GM12878 (cell line): ENCODE measurements at regions not wholly inside any gene's neighbourhood (a gene's known extent, or its start where the extent isn't known, plus 50 kb on each side); places are given as distances from the start of the nearest gene placed in this dataset.

Source experiments
- ATAC-seq: fragments of 200-7000 bp; cut with Tn5 transposase; 3 replicates; pipeline ENCODE4 v1.9.1; 2020; ENCODE audit warnings: mild to moderate bottlenecking, moderate library complexity
- BruUV-seq: library from RNA; stranded (reverse); fragments of 400-500 nt; replicated peaks from 2 replicates; lab custom pipeline; 2021; lab: Mats Ljungman, UMichigan
- CTCF ChIA-PET: fragments of 300-600 bp; sonication (Branson Sonifier 250); formaldehyde crosslinking; extraction: SDS; loops from one replicate; lab custom pipeline; 2021; ENCODE audit warnings: inconsistent platforms; lab: Yijun Ruan, JAX
- POLR2A ChIA-PET: fragments of 350-600 bp; formaldehyde crosslinking; extraction: SDS; loops from one replicate; lab custom pipeline; 2021; ENCODE audit warnings: inconsistent platforms; lab: Charles Lee
- RAD21 ChIA-PET: fragments of 300-600 bp; sonication (Branson Sonifier 250); formaldehyde crosslinking; loops from one replicate; lab custom pipeline; 2023; ENCODE audit warnings: antibody characterized with exemption; ENCODE audit not compliant: unreplicated experiment; lab: Charles Lee
- SMC1A ChIA-PET: fragments of 300-600 bp; sonication (Branson Sonifier 250); formaldehyde crosslinking; loops from one replicate; lab custom pipeline; 2023; ENCODE audit not compliant: unreplicated experiment, uncharacterized antibody; lab: Charles Lee
- DNase-seq: peaks from one replicate; pipeline ENCODE4 v3.0.0-alpha.2; 2011; ENCODE audit warnings: low read depth, low spot score
- FAIRE-seq: peaks from 3 replicates; lab custom pipeline; 2011; peaks lifted over from hg19 to GRCh38; lab: Jason Lieb, UNC
- H2AFZ ChIP-seq: 2 replicates; pipeline ENCODE4 v1.6.0; 2011; ENCODE audit warnings: low read depth, low read length, control low read depth; ENCODE audit not compliant: control insufficient read depth
- H3K27ac ChIP-seq: 2 replicates; pipeline ENCODE4 v1.5.1; 2011; ENCODE audit warnings: control low read depth; ENCODE audit not compliant: control insufficient read depth, insufficient read depth
- H3K27me3 ChIP-seq, 2 experiments: replicated peaks in 1 of 2; 2 replicates each; pipeline versions ENCODE4 v1.6.0 to v1.6.1; 2011; ENCODE audit warnings: low read length in 1 of 2; ENCODE audit not compliant: control insufficient read depth in 2 of 2, insufficient read depth in 2 of 2
- H3K36me3 ChIP-seq, 2 experiments: 2 replicates each; pipeline ENCODE4 v1.5.1; 2011; ENCODE audit warnings: low read length in 1 of 2; ENCODE audit not compliant: control insufficient read depth in 2 of 2, insufficient read depth in 2 of 2
- H3K4me1 ChIP-seq: 2 replicates; pipeline ENCODE4 v1.6.1; 2011; ENCODE audit warnings: mild to moderate bottlenecking, low read length, moderate library complexity, mixed read lengths; ENCODE audit not compliant: control insufficient read depth, insufficient read depth
- H3K4me2 ChIP-seq: 2 replicates; pipeline ENCODE4 v1.6.0; 2011; ENCODE audit warnings: control low read depth; ENCODE audit not compliant: control insufficient read depth, insufficient read depth
- H3K4me3 ChIP-seq: fragments of 200-600 bp; sonication (generic); 2 replicates; pipeline ENCODE4 v1.5.1; 2016
- H3K79me2 ChIP-seq: 2 replicates; pipeline ENCODE4 v1.6.0; 2011; ENCODE audit warnings: low read length; ENCODE audit not compliant: control insufficient read depth, insufficient read depth
- H3K9ac ChIP-seq: 2 replicates; pipeline ENCODE4 v1.8.0; 2011; ENCODE audit warnings: low read length, control low read depth, mixed read lengths; ENCODE audit not compliant: control insufficient read depth, insufficient read depth
- H3K9me3 ChIP-seq: replicated peaks from 3 replicates; pipeline ENCODE4 v1.5.1; 2011; ENCODE audit warnings: mild to moderate bottlenecking, low read length; ENCODE audit not compliant: control insufficient read depth, insufficient read depth
- H4K20me1 ChIP-seq: 2 replicates; pipeline ENCODE4 v1.6.0; 2011; ENCODE audit not compliant: control insufficient read depth, insufficient read depth
- ASH2L ChIP-seq: fragments of 300-600, 200-600 bp; sonication (generic); IDR thresholded peaks from 2 replicates; pipeline ENCODE4 v1.6.1; 2017; ENCODE audit warnings: low read depth, mild to moderate bottlenecking, borderline replicate concordance
- ATF7 ChIP-seq: fragments of 450-650 bp; IDR thresholded peaks from 2 replicates; pipeline ENCODE4 v1.6.1; 2016; ENCODE audit warnings: low read depth, mild to moderate bottlenecking
- BCL3 ChIP-seq: IDR thresholded peaks from 2 replicates; pipeline ENCODE4 v1.6.1; 2011; ENCODE audit warnings: borderline replicate concordance, low read depth, mild to moderate bottlenecking, moderate library complexity, low read length; ENCODE audit not compliant: insufficient read depth, poor library complexity, severe bottlenecking
- CREB1 ChIP-seq: IDR thresholded peaks from 2 replicates; pipeline ENCODE4 v1.6.1; 2012; ENCODE audit warnings: low read depth, mild to moderate bottlenecking, inconsistent platforms
- ESRRA ChIP-seq: IDR thresholded peaks from 2 replicates; pipeline ENCODE4 v1.6.1; 2012; ENCODE audit warnings: mild to moderate bottlenecking, low read length, improper control_type of control experiment
- ETV6 ChIP-seq, 2 experiments: fragments of 450-650 bp in 1 of 2; IDR thresholded peaks in 1 of 2; conservative IDR thresholded peaks in 1 of 2; 2 replicates each; pipeline ENCODE4 v1.6.1; 2014; ENCODE audit warnings: antibody characterized with exemption in 1 of 2, borderline replicate concordance in 1 of 2, low read depth in 1 of 2, mild to moderate bottlenecking in 1 of 2, moderate library complexity in 1 of 2
- FOS ChIP-seq: IDR thresholded peaks from 3 replicates; pipeline ENCODE4 v1.6.1; 2011; ENCODE audit warnings: borderline replicate concordance; ENCODE audit not compliant: insufficient read length; ENCODE audit errors: extremely low read depth
- HDAC2 ChIP-seq: fragments of 200-600 bp; sonication (generic); IDR thresholded peaks from 2 replicates; pipeline ENCODE4 v1.6.1; 2017
- IKZF1 ChIP-seq: fragments of 450-650 bp; conservative IDR thresholded peaks from 2 replicates; pipeline ENCODE4 v1.6.1; 2017; ENCODE audit warnings: antibody characterized with exemption, mild to moderate bottlenecking
- IRF4 ChIP-seq: IDR thresholded peaks from 2 replicates; pipeline ENCODE4 v1.6.1; 2011; ENCODE audit warnings: low read depth, low read length
- JUNB ChIP-seq: IDR thresholded peaks from 2 replicates; pipeline ENCODE4 v1.6.1; 2016; ENCODE audit warnings: antibody characterized with exemption, mild to moderate bottlenecking
- NFYB ChIP-seq: IDR thresholded peaks from 2 replicates; pipeline ENCODE4 v1.6.1; 2011; ENCODE audit warnings: low read depth, mild to moderate bottlenecking, low read length, improper control_type of control experiment, moderate library complexity; ENCODE audit not compliant: insufficient read depth
- POLR2A ChIP-seq: IDR thresholded peaks from 2 replicates; pipeline ENCODE4 v1.6.1; 2011; ENCODE audit warnings: low read depth, mild to moderate bottlenecking, low read length
- POLR2AphosphoS2 ChIP-seq: IDR thresholded peaks from 2 replicates; pipeline ENCODE4 v1.6.1; 2011; ENCODE audit warnings: low read depth, mild to moderate bottlenecking, low read length, improper control_type of control experiment, moderate library complexity
- RB1 ChIP-seq: fragments of 450-650 bp; formaldehyde crosslinking; IDR thresholded peaks from 2 replicates; pipeline ENCODE4 v1.6.1; 2017; ENCODE audit warnings: mild to moderate bottlenecking, borderline replicate concordance
- USF1 ChIP-seq: IDR thresholded peaks from 2 replicates; pipeline ENCODE4 v1.6.1; 2011; ENCODE audit warnings: borderline replicate concordance, low read depth, mild to moderate bottlenecking, moderate library complexity, mixed read lengths, low read length; ENCODE audit not compliant: insufficient read depth; ENCODE audit errors: extremely low read length
- USF2 ChIP-seq: IDR thresholded peaks from 2 replicates; pipeline ENCODE4 v1.6.1; 2011; ENCODE audit warnings: low read depth, low read length, improper control_type of control experiment, borderline replicate concordance
- WRNIP1 ChIP-seq: IDR thresholded peaks from 2 replicates; pipeline ENCODE4 v1.6.1; 2011; ENCODE audit warnings: low read depth, low read length, improper control_type of control experiment, borderline replicate concordance
- ZBTB33 ChIP-seq: fragments of 450-650 bp; IDR thresholded peaks from 2 replicates; pipeline ENCODE4 v1.6.1; 2017; ENCODE audit warnings: mild to moderate bottlenecking
- WGBS: methylation state at CpG from one replicate; pipeline ENCODE4 v1.1.6; 2016; ENCODE audit warnings: low lambda C conversion rate; ENCODE audit not compliant: insufficient replicate concordance, insufficient coverage; ENCODE audit errors: missing lambda C conversion rate; 5-methylcytosine and 5-hydroxymethylcytosine counted together
- in situ Hi-C: fragments of 300-500 bp; cut with MboI; formaldehyde crosslinking; loops from 9 replicates; pipeline ENCODE4 v1.14.3; 2018; ENCODE audit warnings: mixed read lengths
- intact Hi-C: fragments of 100-400 bp; cut with micrococcal nuclease; formaldehyde crosslinking; loops from one replicate; pipeline ENCODE4 v1.14.2; 2022; ENCODE audit not compliant: unreplicated experiment

- TF ChIP-seq BCL3, result no peak
- no peak for TF ChIP-seq ZBTB33
- TF ChIP-seq RB1, result no peak
- no peak for TF ChIP-seq JUNB
- TF ChIP-seq IKZF1, result no peak
- TF ChIP-seq FOS, result no peak
- TF ChIP-seq WRNIP1, result no peak
- TF ChIP-seq ETV6 (conservative IDR thresholded peaks at IDR 0.05 in 1 of 2, IDR thresholded peaks at IDR 0.05 in 1 of 2; ENCODE audit: borderline replicate concordance in 1 of 2, low read depth in 1 of 2), result no peak
- TF ChIP-seq ATF7, result no peak
Measured at GRCh38 chr6:155962276-155962675, 506.6 kb upstream of the NOX3 start (continued).

- Histone ChIP-seq H3K27ac (no peak overlapping the region), H3K36me3 (no peaks in the 10 kb centered on the region), H3K79me2 (no peaks in the 10 kb centered on the region), H3K9ac (no peak overlapping the region), H4K20me1 (no peaks in the 10 kb centered on the region), H3K27me3 (no peaks in the 10 kb centered on the region), H3K9me3 (no peaks in the 10 kb centered on the region), H2AFZ (no peak overlapping the region), H3K4me2 (no peak overlapping the region), H3K4me3 (no peak overlapping the region), H3K4me1 (no peaks in the 10 kb centered on the region)
- no peak for ATAC-seq
- in situ Hi-C loops (no loop called here), intact Hi-C loops (no loop called here)
- no peak for FAIRE-seq
- SMC1A ChIA-PET, result no interaction called here
- WGBS, result 68% methylated on average over 6 of the region's 6 CpGs
- RAD21 ChIA-PET, result no interaction called here
- CTCF ChIA-PET, result no interaction called here
- BruUV-seq, result no TSS peak
- POLR2A ChIA-PET, result no interaction called here
- DNase-seq, result no peak
- TF ChIP-seq USF2 (no peak), IRF4 (no peak), POLR2AphosphoS2 (no peak), CREB1 (no peak), ASH2L (no peak), NFYB (no peak), USF1 (no peak), ESRRA (no peak), POLR2A (no peak), ATF7 (no peak), HDAC2 (no peak)
Measured at GRCh38 chr6:155959898-155960495, 504.4 kb upstream of the NOX3 start.
